ENCODE measurements at regions not wholly inside any gene's neighbourhood (a gene's known extent, or its start where the extent isn't known, plus 50 kb on each side); places are given as distances from the start of the nearest gene placed in this dataset.

GRCh38 chr6:62993951-62994350 lies 217.3 kb upstream of the FKBP1C start:
- TF ChIP-seq, protein P1, sequence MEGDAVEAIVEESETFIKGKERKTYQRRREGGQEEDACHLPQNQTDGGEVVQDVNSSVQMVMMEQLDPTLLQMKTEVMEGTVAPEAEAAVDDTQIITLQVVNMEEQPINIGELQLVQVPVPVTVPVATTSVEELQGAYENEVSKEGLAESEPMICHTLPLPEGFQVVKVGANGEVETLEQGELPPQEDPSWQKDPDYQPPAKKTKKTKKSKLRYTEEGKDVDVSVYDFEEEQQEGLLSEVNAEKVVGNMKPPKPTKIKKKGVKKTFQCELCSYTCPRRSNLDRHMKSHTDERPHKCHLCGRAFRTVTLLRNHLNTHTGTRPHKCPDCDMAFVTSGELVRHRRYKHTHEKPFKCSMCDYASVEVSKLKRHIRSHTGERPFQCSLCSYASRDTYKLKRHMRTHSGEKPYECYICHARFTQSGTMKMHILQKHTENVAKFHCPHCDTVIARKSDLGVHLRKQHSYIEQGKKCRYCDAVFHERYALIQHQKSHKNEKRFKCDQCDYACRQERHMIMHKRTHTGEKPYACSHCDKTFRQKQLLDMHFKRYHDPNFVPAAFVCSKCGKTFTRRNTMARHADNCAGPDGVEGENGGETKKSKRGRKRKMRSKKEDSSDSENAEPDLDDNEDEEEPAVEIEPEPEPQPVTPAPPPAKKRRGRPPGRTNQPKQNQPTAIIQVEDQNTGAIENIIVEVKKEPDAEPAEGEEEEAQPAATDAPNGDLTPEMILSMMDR (IDR thresholded peaks at IDR 0.05; ENCODE audit: borderline replicate concordance, extremely low read depth, low read length, poor library complexity, severe bottlenecking), result no peak
- no peak for TF ChIP-seq EZH2 (IDR thresholded peaks at IDR 0.05; ENCODE audit: borderline replicate concordance, low read depth, low read length, severe bottlenecking)
